ENCODE measurements at regions not wholly inside any gene's neighbourhood (a gene's known extent, or its start where the extent isn't known, plus 50 kb on each side); places are given as distances from the start of the nearest gene placed in this dataset.
"Not testable (repeated sequence)": the region's sequence is repeated elsewhere in the genome, so short reads cannot be mapped to it uniquely, and the experiment has no call there.

- DNase-seq = no peak
Observed at GRCh38 chr12:87520968-87521367, 508.2 kb downstream of the C12orf50 start.

DNA sequence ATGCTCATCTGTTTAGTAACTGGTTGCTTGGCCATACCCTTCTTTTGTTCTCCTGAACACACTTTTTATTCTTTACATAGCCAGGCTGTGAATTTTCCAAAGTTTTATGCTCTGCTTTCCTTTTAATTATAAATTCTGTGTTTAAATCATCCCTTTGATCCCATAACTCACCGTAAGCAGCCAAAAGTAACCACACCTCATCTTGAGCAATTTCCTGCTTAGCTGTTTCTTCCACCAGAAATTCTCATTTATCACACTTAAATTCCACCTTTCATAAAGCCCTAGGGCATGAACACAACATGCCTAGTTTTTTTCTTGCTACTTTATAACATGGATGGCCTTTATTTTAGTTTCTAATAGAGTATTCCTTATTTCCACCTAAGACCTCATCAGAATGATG lies 510.7 kb downstream of the C12orf50 start:
- DNase-seq = no peak

GRCh38 chr12:87518036-87518435 lies 511.2 kb downstream of the C12orf50 start:
- DNase-seq = no peak

DNA sequence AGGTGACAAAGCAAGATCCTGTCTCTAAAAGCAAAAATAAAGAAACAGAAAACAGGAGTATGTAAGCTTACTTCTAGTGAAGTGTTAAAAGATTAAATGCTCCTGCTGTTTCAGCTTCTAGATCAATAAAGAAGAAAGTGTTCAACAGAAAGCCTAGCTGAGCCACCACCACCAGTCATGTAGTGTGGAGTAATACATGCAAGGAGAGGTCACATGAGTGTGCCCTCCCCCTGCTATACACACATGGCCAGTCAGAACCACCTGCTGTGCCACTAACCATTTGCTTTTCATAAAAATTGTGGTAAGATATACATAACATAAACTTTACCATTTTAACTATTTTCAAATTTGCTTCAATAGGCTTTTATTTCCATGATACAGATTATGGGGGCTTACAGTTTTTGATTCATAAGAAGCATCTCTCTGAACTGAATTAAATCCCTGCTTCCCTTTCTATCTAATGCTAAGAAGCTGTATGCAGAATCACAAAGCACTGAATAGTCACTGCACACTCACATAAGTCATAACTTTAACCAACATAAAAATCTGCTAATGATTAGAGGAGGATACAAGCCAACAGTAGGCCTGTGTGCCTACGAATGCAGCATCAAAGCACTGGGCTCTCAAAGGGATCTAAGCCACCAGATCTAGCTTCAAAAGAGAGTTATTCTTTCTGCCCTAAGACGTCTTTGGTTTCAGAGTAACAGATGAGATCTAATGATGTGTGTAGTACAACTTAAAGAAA lies 515.5 kb downstream of the C12orf50 start:
- no peak for DNase-seq

DNA sequence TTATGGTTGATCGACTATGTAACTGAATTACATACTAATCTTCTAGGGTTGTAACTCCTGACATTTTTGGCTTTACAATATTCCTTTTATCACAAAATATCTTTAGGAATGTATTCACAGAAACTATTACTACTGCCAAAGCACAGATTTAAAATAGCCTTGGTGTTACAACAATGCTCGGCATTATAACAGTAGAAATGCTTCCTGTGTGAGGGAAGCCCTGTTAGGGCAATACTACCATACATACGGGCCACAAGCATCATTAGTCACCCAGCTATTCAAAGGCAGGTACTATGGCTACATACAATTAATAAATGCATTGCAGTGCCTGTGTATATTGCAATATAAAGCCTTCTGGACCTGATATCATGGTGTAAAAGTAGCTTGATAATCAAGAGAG lies 517.8 kb downstream of the C12orf50 start:
- no peak for DNase-seq

DNA sequence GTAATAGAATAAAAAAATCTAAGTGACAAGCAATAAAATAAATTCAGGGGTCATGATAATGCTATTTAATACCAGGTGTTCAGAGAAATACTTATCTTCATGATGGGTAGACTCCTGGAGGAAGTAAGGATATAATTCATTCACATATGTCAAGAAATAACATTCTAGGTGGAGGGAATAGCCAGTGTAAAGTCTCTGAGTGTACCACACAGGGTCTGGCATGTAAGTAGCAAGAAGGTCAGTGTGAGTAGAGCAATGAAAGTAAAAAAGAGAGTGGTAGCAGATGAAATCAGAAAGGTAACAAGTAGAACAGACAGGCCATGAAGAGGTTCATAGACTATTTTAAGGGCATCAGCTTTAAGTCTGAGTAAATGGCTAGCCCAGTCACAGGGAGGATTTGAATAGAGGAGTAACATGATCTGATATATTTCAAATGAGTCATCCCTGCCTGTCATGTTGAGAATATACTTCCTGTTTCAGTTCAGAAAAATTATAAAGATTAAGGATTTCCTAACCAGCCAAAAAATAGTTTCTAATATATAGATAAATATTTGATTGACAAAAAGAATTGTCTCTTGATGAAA lies 519.9 kb downstream of the C12orf50 start:
- DNase-seq = no peak

DNA sequence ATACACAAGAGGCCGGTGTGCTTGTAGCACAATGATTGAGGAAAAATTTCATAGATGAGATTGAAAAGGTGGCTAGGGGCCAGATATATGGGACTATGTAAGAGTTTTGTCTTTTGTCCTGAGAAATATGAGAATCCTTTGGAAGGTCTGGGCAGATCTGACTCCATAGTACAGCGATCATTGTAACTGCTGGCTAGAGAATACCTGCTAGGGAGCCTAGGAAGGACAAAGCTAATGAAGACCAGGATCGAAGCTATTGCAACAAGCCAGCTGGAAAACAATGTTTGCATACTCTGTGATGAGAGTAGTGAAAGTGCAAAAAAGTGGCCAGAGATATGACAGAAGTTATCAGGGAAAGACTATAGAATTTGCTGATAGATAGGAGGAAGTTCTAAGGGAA lies 537.6 kb downstream of the C12orf50 start:
- no peak for DNase-seq

- DNase-seq = no peak
Observed at GRCh38 chr12:87491089-87491488, 538.1 kb downstream of the C12orf50 start.

GRCh38 chr12:87469295-87469694 lies 559.9 kb downstream of the C12orf50 start:
- DNase-seq = no peak

GRCh38 chr12:87467936-87468335 lies 561.3 kb downstream of the C12orf50 start:
- DNase-seq = no peak

DNA sequence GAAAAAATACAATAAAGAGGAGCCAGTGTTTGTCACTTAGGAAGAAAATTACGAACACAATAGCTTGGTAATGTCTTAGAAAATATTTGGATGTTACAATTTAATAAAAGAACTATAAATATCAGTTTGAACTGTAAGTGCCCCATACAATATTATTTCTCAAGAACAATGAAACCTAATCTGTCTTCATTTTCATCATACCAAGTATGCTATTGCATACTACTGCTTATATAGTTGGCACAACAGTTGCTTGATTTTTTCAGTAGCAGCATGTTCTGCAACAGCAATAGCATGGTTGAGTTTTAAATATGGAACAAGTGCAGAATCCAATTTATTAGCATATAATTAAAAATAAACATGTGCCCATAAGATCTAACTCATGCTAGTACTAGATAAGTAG lies 564.6 kb downstream of the C12orf50 start:
- no peak for DNase-seq

GRCh38 chr12:87444039-87444438 lies 585.2 kb downstream of the C12orf50 start:
- no peak for DNase-seq

- DNase-seq = no peak
Observed at GRCh38 chr12:87441511-87441910, 587.7 kb downstream of the C12orf50 start.

- no peak for DNase-seq
Observed at GRCh38 chr12:87439990-87440827, 589.0 kb downstream of the C12orf50 start.

GRCh38 chr12:87430444-87430843 lies 598.8 kb downstream of the C12orf50 start:
- DNase-seq = no peak

GRCh38 chr12:87428701-87429277 lies 600.4 kb downstream of the C12orf50 start:
- DNase-seq = no peak

GRCh38 chr12:87427770-87428169 lies 601.4 kb downstream of the C12orf50 start:
- no peak for DNase-seq

- DNase-seq = no peak
Observed at GRCh38 chr12:87425942-87426554, 603.2 kb downstream of the C12orf50 start.

DNA sequence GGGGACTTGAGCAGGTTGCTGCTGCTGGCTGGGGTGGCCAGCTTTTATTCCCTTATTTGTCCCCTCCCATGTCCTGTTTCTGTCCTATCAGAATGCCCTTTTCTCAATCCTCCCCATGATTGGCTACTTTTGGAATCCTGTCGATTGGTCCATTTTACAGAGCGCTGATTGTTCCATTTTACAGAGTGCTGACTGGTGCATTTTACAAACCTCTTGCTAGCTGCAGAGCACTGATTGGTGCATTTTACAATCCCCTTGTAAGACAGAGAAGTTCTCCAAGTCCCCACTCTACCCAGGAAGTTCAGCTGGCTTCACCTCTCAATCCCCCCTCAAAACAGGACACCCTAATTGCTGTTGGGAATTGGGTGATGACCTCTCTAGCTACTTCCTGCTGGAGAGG lies 608.0 kb downstream of the C12orf50 start:
- not testable (repeated sequence) for DNase-seq

- no peak for DNase-seq
Observed at GRCh38 chr12:87413784-87414183, 615.4 kb downstream of the C12orf50 start.

DNA sequence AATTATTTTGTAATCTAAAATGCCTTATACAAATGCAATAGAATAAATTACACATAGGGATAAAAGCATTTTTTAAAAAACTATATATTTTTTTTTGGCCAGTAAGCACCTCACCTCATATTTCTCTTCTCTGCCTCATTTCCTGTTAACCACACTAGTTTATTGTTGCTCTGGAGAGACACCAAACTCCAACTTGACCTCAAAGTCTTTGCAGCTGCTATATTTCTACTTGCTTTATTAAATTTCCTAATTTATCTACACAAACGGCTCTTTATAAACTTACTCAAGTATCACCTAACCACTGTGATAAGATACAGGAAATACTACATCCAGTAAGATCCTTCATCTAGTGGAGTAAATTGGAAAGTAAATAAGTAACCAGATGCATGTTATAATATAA lies 622.3 kb downstream of the C12orf50 start:
- DNase-seq = no peak

DNA sequence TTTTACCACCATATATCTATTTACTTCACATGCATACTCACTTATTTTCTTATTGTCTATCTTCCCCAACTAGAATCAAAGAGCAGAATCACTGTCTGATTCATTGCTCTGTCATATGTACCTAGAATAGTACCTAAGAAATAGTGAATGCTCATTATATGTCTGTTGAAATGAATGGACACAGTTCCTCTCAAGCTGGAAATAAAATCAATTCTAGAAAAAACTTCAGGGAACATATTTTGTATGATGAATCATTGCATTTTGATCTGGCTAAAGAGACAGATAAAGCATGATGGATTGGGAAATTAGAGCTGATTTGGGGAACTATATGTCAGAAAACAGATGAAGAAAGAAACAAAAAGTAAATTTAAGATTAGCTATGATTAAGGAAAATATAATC lies 623.3 kb downstream of the C12orf50 start:
- no peak for DNase-seq

DNA sequence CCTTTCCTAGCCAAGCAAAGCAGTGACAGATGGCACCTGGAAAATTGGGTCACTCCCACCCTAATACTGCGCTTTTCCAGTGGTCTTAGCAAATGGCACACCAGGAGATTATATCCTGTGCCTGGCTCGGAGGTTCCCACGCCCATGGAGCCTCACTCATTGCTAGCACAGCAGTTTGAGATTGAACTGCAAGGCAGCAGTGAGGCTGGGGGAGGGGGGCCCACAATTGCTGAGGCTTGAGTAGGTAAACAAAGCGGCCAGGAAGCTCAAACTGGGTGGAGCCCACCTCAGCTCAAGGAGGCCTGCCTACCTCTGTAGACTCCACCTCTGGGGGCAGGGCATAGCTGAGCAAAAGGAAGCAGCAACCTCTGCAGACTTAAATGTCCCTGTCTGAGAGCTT lies 635.0 kb downstream of the C12orf50 start:
- not testable (repeated sequence) for DNase-seq
